GM12891 (cell line): ENCODE measurements at regions not wholly inside any gene's neighbourhood (a gene's known extent, or its start where the extent isn't known, plus 50 kb on each side); places are given as distances from the start of the nearest gene placed in this dataset.

Experiments used
- PAX5 ChIP-seq: IDR thresholded peaks from 2 replicates; pipeline ENCODE4 v1.6.1; 2011; ENCODE audit warnings: low read length, moderate library complexity, mild to moderate bottlenecking; ENCODE audit not compliant: insufficient read depth, severe bottlenecking
- POLR2A ChIP-seq: IDR thresholded peaks from 2 replicates; pipeline ENCODE4 v1.6.1; 2011; ENCODE audit warnings: low read depth, low read length, control low read depth
- POLR2AphosphoS5 ChIP-seq: IDR thresholded peaks from 2 replicates; pipeline ENCODE4 v1.6.1; 2011; ENCODE audit warnings: low read depth, low read length, control low read depth
- POU2F2 ChIP-seq: IDR thresholded peaks from 2 replicates; pipeline ENCODE4 v1.6.1; 2011; ENCODE audit warnings: low read depth, mild to moderate bottlenecking, control low read depth, low read length, moderate library complexity
- SPI1 ChIP-seq: IDR thresholded peaks from 2 replicates; pipeline ENCODE4 v1.6.1; 2011; ENCODE audit warnings: low read depth, low read length, control low read depth
- TAF1 ChIP-seq: IDR thresholded peaks from 2 replicates; pipeline ENCODE4 v1.6.1; 2011; ENCODE audit warnings: low read depth, low read length, control low read depth

DNA sequence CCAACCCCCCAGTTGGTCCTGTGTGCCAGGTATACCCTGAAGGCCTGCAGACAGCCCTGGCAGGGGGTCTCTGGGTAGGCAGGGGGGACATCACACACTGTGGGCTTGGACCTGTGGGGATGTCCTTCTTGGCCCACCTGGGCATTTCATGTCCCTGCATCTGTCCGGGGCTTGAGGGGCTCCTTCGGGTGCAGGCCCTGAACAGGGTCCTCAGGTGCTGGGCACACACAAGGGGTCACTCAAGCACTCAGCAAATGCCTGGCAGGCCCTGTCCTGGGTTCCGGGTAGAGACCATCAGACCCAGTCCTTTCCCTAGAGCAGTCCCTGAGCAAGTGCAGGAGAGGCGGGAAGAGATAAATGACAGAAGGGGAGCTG, 70.5 kb upstream of the WNT11 start:
- TF ChIP-seq TAF1 (no peak), POLR2A (no peak), PAX5 (no peak), POLR2AphosphoS5 (no peak), SPI1 (no peak), POU2F2 (no peak)
